IMR-90 (cell line): ENCODE measurements at regions not wholly inside any gene's neighbourhood (a gene's known extent, or its start where the extent isn't known, plus 50 kb on each side); places are given as distances from the start of the nearest gene placed in this dataset.

Experiments
- ATAC-seq: fragments of 200-7000 bp; cut with Tn5 transposase; 2 replicates; pipeline ENCODE4 v1.9.1; 2020; ENCODE audit warnings: low read depth, mild to moderate bottlenecking, moderate library complexity
- BruUV-seq: library from RNA; stranded (reverse); fragments of 400-500 nt; replicated peaks from 2 replicates; lab custom pipeline; 2021; lab: Mats Ljungman, UMichigan
- CTCF ChIA-PET: fragments of 300-600 bp; formaldehyde crosslinking; extraction: SDS; loops from one replicate; lab custom pipeline; 2021; ENCODE audit warnings: antibody characterized with exemption; lab: Yijun Ruan, JAX
- POLR2A ChIA-PET: fragments of 300-600 bp; sonication (Branson Sonifier 250); formaldehyde crosslinking; loops from one replicate; lab custom pipeline; 2022; ENCODE audit warnings: antibody characterized with exemption; ENCODE audit not compliant: unreplicated experiment; lab: Charles Lee
- DNase-seq: peaks from one replicate; pipeline ENCODE4 v3.0.0; 2013
- H2AFZ ChIP-seq: replicated peaks from 2 replicates; pipeline ENCODE3; 2013; ENCODE audit warnings: low read length, mild to moderate bottlenecking; ENCODE audit not compliant: poor library complexity
- H2AK5ac ChIP-seq: 2 replicates; pipeline ENCODE4 v1.6.1; 2013; ENCODE audit warnings: low read depth, low read length, inconsistent platforms
- H2AK9ac ChIP-seq: replicated peaks from 2 replicates; pipeline ENCODE3; 2013; ENCODE audit warnings: mild to moderate bottlenecking, low read depth, low read length, moderate library complexity; ENCODE audit not compliant: poor library complexity
- H2BK120ac ChIP-seq: 2 replicates; pipeline ENCODE4 v1.6.1; 2013; ENCODE audit warnings: low read depth, low read length, inconsistent platforms
- H2BK15ac ChIP-seq: 3 replicates; pipeline ENCODE4 v1.6.1; 2013; ENCODE audit warnings: low read depth, low read length, inconsistent platforms
- H2BK20ac ChIP-seq: 2 replicates; pipeline ENCODE4 v1.6.1; 2013; ENCODE audit warnings: low read depth, mild to moderate bottlenecking, inconsistent platforms, low read length, moderate library complexity
- H2BK5ac ChIP-seq: 2 replicates; pipeline ENCODE4 v1.6.1; 2013; ENCODE audit warnings: mild to moderate bottlenecking, low read depth, low read length, inconsistent platforms; ENCODE audit not compliant: poor library complexity, severe bottlenecking
- H3K14ac ChIP-seq: replicated peaks from 2 replicates; pipeline ENCODE4 v1.6.1; 2013; ENCODE audit warnings: low read depth, low read length, inconsistent platforms
- H3K18ac ChIP-seq: 2 replicates; pipeline ENCODE4 v1.6.1; 2013; ENCODE audit warnings: low read depth, low read length, control low read depth
- H3K23ac ChIP-seq: 2 replicates; pipeline ENCODE4 v1.6.1; 2013; ENCODE audit warnings: low read depth, low read length, inconsistent platforms
- H3K27ac ChIP-seq: 2 replicates; pipeline ENCODE4 v1.5.1; 2013; ENCODE audit warnings: mild to moderate bottlenecking, control low read depth, low read length; ENCODE audit not compliant: insufficient read depth
- H3K27me3 ChIP-seq: 2 replicates; pipeline ENCODE4 v1.6.1; 2013; ENCODE audit warnings: low read length; ENCODE audit not compliant: control insufficient read depth, insufficient read depth
- H3K36me3 ChIP-seq: 2 replicates; pipeline ENCODE4 v1.6.1; 2013; ENCODE audit warnings: low read length, mixed read lengths; ENCODE audit not compliant: control insufficient read depth, insufficient read depth
- H3K4ac ChIP-seq: 2 replicates; pipeline ENCODE4 v1.6.1; 2013; ENCODE audit warnings: low read depth, low read length, inconsistent platforms
- H3K4me1 ChIP-seq: 2 replicates; pipeline ENCODE4 v1.6.1; 2013; ENCODE audit warnings: low read length, mixed read lengths; ENCODE audit not compliant: control insufficient read depth, insufficient read depth
- H3K4me2 ChIP-seq: 2 replicates; pipeline ENCODE4 v1.6.1; 2013; ENCODE audit warnings: low read depth, mild to moderate bottlenecking, control low read depth, low read length, moderate library complexity
- H3K4me3 ChIP-seq: 2 replicates; pipeline ENCODE4 v1.5.1; 2013; ENCODE audit warnings: low read depth, mild to moderate bottlenecking, control low read depth, low read length, moderate library complexity; ENCODE audit not compliant: insufficient read depth
- H3K56ac ChIP-seq: 2 replicates; pipeline ENCODE4 v1.6.1; 2013; ENCODE audit warnings: low read length, inconsistent platforms; ENCODE audit not compliant: insufficient read depth; ENCODE audit errors: extremely low read depth
- H3K79me1 ChIP-seq, 2 experiments: 2 replicates each; pipeline ENCODE4 v1.6.1; 2013; ENCODE audit warnings: low read length in 2 of 2, inconsistent platforms in 1 of 2, low read depth in 1 of 2
- H3K9ac ChIP-seq: 2 replicates; pipeline ENCODE4 v1.6.1; 2013; ENCODE audit warnings: low read depth, low read length, control low read depth
- H3K9me1 ChIP-seq: 2 replicates; pipeline ENCODE4 v1.6.1; 2013; ENCODE audit warnings: low read length, inconsistent platforms; ENCODE audit not compliant: insufficient read depth
- H3K9me3 ChIP-seq: 2 replicates; pipeline ENCODE4 v1.6.1; 2013; ENCODE audit warnings: low read length; ENCODE audit not compliant: control insufficient read depth, insufficient read depth
- H4K20me1 ChIP-seq: 2 replicates; pipeline ENCODE4 v1.6.1; 2013; ENCODE audit warnings: low read length, inconsistent platforms; ENCODE audit not compliant: insufficient read depth
- H4K5ac ChIP-seq: 2 replicates; pipeline ENCODE4 v1.6.1; 2013; ENCODE audit warnings: mild to moderate bottlenecking, low read depth, low read length, control low read depth
- H4K8ac ChIP-seq, 2 experiments: 2 replicates each; pipeline ENCODE4 v1.6.1; 2013; ENCODE audit warnings: low read depth in 2 of 2, low read length in 2 of 2, control low read depth in 1 of 2, inconsistent platforms in 1 of 2
- H4K91ac ChIP-seq: 2 replicates; pipeline ENCODE4 v1.6.1; 2013; ENCODE audit warnings: low read depth, low read length, inconsistent platforms; ENCODE audit not compliant: insufficient read depth
- BHLHE40 ChIP-seq: fragments of 150-350 bp; IDR thresholded peaks from 2 replicates; pipeline ENCODE4 v1.6.1; 2016; ENCODE audit warnings: mild to moderate bottlenecking, low read depth, low read length
- CEBPB ChIP-seq: IDR thresholded peaks from 2 replicates; pipeline ENCODE4 v1.6.1; 2012; ENCODE audit warnings: low read depth, low read length, improper control_type of control experiment
- CHD1 ChIP-seq: IDR thresholded peaks from 2 replicates; pipeline ENCODE4 v1.6.1; 2012; ENCODE audit warnings: low read depth, low read length, improper control_type of control experiment
- CTCF ChIP-seq: conservative IDR thresholded peaks from 2 replicates; pipeline ENCODE4 v1.5.1; 2012; ENCODE audit warnings: mild to moderate bottlenecking, low read depth, low read length, improper control_type of control experiment
- FOS ChIP-seq: fragments of 150-350 bp; IDR thresholded peaks from 2 replicates; pipeline ENCODE4 v1.6.1; 2016; ENCODE audit warnings: low read depth, low read length
- MAFK ChIP-seq: IDR thresholded peaks from 2 replicates; pipeline ENCODE4 v1.6.1; 2012; ENCODE audit warnings: low read depth, low read length, improper control_type of control experiment
- MAZ ChIP-seq: IDR thresholded peaks from 2 replicates; pipeline ENCODE4 v1.6.1; 2012; ENCODE audit warnings: low read depth, mild to moderate bottlenecking, low read length, improper control_type of control experiment, moderate library complexity, borderline replicate concordance
- MXI1 ChIP-seq: IDR thresholded peaks from 2 replicates; pipeline ENCODE4 v1.6.1; 2012; ENCODE audit warnings: low read depth, mild to moderate bottlenecking, low read length, moderate library complexity, borderline replicate concordance
- NFE2L2 ChIP-seq: fragments of 150-350 bp; IDR thresholded peaks from 2 replicates; pipeline ENCODE4 v1.6.1; 2016; ENCODE audit warnings: low read depth, mild to moderate bottlenecking, low read length
- POLR2A ChIP-seq: IDR thresholded peaks from 2 replicates; pipeline ENCODE4 v1.6.1; 2012; ENCODE audit warnings: mild to moderate bottlenecking, low read depth, low read length
- RAD21 ChIP-seq: IDR thresholded peaks from 2 replicates; pipeline ENCODE4 v1.6.1; 2012; ENCODE audit warnings: low read length, improper control_type of control experiment
- RCOR1 ChIP-seq: IDR thresholded peaks from 2 replicates; pipeline ENCODE4 v1.6.1; 2012; ENCODE audit warnings: mild to moderate bottlenecking, low read length, improper control_type of control experiment; ENCODE audit not compliant: insufficient replicate concordance
- RFX5 ChIP-seq: IDR thresholded peaks from 2 replicates; pipeline ENCODE4 v1.8.0; 2012; ENCODE audit warnings: low read depth, mild to moderate bottlenecking, low read length, moderate library complexity
- SMC3 ChIP-seq: fragments of 150-350 bp; IDR thresholded peaks from 2 replicates; pipeline ENCODE4 v1.6.1; 2016; ENCODE audit warnings: low read depth, mild to moderate bottlenecking, antibody characterized with exemption, low read length, moderate library complexity
- WGBS, 2 experiments: methylation state at CpG; one replicate each; pipeline versions ENCODE4 v1.1.5 to v1.1.7; 2013; ENCODE audit warnings: missing lambda C conversion rate in 2 of 2; ENCODE audit not compliant: insufficient read length in 1 of 2; ENCODE audit errors: extremely low coverage in 2 of 2; 5-methylcytosine and 5-hydroxymethylcytosine counted together
- dilution Hi-C: fragments of 300-500 bp; cut with HindIII; formaldehyde crosslinking; loops from one replicate; pipeline ENCODE4 v1.14.3; 2018; ENCODE audit warnings: low sequenced_read_pairs; ENCODE audit not compliant: unreplicated experiment
- in situ Hi-C: fragments of 300-500 bp; cut with MboI; formaldehyde crosslinking; loops from 3 replicates; pipeline ENCODE4 v1.14.3; 2019; ENCODE audit warnings: low sequenced_read_pairs, inconsistent platforms, mixed read lengths
- intact Hi-C: fragments of 100-400 bp; cut with micrococcal nuclease; formaldehyde crosslinking; loops from 2 replicates; pipeline ENCODE4 v1.10.0; 2022
- TF ChIP-seq, protein P1 (sequence below): fragments of 150-350 bp; IDR thresholded peaks from 2 replicates; pipeline ENCODE4 v1.6.1; 2016; ENCODE audit warnings: low read depth, mild to moderate bottlenecking, low read length, moderate library complexity, borderline replicate concordance
- TF ChIP-seq, protein P2 (sequence below): fragments of 150-350 bp; IDR thresholded peaks from 2 replicates; pipeline ENCODE4 v1.6.1; 2017; ENCODE audit warnings: mild to moderate bottlenecking, antibody characterized with exemption, low read length, low read depth

DNA sequence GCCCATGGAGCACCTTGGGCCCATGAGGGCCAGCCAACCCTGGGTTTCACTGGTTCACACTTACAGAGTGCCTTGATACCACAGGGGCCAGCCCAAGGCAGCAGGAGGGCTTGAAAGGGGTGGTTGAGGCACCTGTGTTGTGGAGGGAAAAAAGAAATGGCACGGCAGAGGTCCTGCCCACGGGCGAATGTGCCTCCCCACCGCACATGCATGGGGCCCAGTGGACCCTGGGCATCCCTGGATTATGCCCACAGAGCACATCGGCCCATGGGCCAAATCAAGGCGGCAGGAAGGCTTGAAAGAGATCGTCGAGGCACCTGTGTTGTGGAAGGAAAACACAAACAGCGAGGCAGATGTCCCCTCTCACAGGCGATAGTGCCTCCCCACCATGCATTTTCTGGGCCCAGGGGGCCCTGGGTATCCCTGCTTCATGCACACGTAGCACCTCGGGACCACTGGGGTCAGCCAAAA lies 378.1 kb downstream of the ALG10 start:
- H3K23ac ChIP-seq: no peak overlapping the region
- ChIA-PET CTCF (no interaction called here), POLR2A (no interaction called here)
- no peak overlapping the region for H2AK9ac ChIP-seq
- H3K4ac ChIP-seq: no peak overlapping the region
- H4K8ac ChIP-seq: no peak overlapping the region
- no peak overlapping the region for H2AFZ ChIP-seq
- dilution Hi-C loops: no loop called here
- no peaks in the 10 kb centered on the region for H3K27me3 ChIP-seq
- intact Hi-C loops: no loop called here
- in situ Hi-C loops: no loop called here
- H3K9ac ChIP-seq: no peak overlapping the region
- H2AK5ac ChIP-seq: no peak overlapping the region
- no peak overlapping the region for H3K4me3 ChIP-seq
- no peaks in the 10 kb centered on the region for H3K79me1 ChIP-seq
- no TSS peak for BruUV-seq
- no peak overlapping the region for H2BK15ac ChIP-seq
- H3K36me3 ChIP-seq: no peaks in the 10 kb centered on the region
- no peak overlapping the region for H3K14ac ChIP-seq
- WGBS, 2 experiments: 83% methylated on average over 2 of the region's 12 CpGs; no CpG with 5 or more reads in 1 of the 2 experiments
- H3K18ac ChIP-seq: no peak overlapping the region
- ATAC-seq: no peak
- no peak overlapping the region for H3K4me2 ChIP-seq
- TF ChIP-seq FOS: no peak
- TF ChIP-seq RCOR1: no peak
- no peak for TF ChIP-seq MXI1
- TF ChIP-seq MAFK: no peak
- no peak for TF ChIP-seq BHLHE40
- TF ChIP-seq NFE2L2: no peak
- no peak for TF ChIP-seq POLR2A
- TF ChIP-seq, protein P1, sequence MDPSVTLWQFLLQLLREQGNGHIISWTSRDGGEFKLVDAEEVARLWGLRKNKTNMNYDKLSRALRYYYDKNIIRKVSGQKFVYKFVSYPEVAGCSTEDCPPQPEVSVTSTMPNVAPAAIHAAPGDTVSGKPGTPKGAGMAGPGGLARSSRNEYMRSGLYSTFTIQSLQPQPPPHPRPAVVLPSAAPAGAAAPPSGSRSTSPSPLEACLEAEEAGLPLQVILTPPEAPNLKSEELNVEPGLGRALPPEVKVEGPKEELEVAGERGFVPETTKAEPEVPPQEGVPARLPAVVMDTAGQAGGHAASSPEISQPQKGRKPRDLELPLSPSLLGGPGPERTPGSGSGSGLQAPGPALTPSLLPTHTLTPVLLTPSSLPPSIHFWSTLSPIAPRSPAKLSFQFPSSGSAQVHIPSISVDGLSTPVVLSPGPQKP: no peak
- TF ChIP-seq SMC3: no peak
- no peak for TF ChIP-seq CEBPB
- no peak for TF ChIP-seq CTCF
- TF ChIP-seq RAD21: no peak
- TF ChIP-seq MAZ: no peak
- no peak for TF ChIP-seq CHD1
- TF ChIP-seq, protein P2, sequence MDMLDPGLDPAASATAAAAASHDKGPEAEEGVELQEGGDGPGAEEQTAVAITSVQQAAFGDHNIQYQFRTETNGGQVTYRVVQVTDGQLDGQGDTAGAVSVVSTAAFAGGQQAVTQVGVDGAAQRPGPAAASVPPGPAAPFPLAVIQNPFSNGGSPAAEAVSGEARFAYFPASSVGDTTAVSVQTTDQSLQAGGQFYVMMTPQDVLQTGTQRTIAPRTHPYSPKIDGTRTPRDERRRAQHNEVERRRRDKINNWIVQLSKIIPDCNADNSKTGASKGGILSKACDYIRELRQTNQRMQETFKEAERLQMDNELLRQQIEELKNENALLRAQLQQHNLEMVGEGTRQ: no peak
- TF ChIP-seq RFX5: no peak
- H3K9me3 ChIP-seq: peaks cover 77% of the 10 kb centered on the region
- no peak overlapping the region for H3K56ac ChIP-seq
- no peak overlapping the region for H4K91ac ChIP-seq
- no peak overlapping the region for H2BK5ac ChIP-seq
- no peak overlapping the region for H2BK120ac ChIP-seq
- no peaks in the 10 kb centered on the region for H3K4me1 ChIP-seq
- H4K20me1 ChIP-seq: no peaks in the 10 kb centered on the region
- no peak overlapping the region for H4K5ac ChIP-seq
- DNase-seq: no peak
- H3K9me1 ChIP-seq: no peaks in the 10 kb centered on the region
- no peak overlapping the region for H2BK20ac ChIP-seq
- H3K27ac ChIP-seq: no peak overlapping the region
